ENCODE measurements at regions not wholly inside any gene's neighbourhood (a gene's known extent, or its start where the extent isn't known, plus 50 kb on each side); places are given as distances from the start of the nearest gene placed in this dataset.

DNA sequence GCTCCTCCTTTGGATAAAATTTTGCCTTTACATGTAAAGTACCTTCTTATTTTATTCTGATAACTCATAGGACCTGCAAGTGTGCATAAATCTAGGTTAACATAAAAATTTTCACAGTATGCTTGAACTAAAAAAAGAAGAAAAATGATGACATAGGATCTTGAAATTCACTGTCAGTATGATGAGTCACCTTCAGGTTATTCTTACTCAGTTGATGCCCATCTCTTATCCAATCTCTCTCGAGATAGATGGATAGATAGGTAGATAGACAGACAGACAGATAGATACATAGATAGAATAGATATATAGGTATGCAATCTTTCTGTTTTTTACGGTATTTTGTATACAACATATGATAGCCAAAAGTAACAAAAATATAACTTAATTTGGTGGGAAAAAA, 485.5 kb downstream of the NAF1 start:
- no peaks in the 10 kb centered on the region for H3K27me3 ChIP-seq (ENCODE audit: insufficient read depth, low read depth)
- H3K9ac ChIP-seq = no peak overlapping the region
- no peak overlapping the region for H2AFZ ChIP-seq (ENCODE audit: low read depth)
- TF ChIP-seq, protein P1, sequence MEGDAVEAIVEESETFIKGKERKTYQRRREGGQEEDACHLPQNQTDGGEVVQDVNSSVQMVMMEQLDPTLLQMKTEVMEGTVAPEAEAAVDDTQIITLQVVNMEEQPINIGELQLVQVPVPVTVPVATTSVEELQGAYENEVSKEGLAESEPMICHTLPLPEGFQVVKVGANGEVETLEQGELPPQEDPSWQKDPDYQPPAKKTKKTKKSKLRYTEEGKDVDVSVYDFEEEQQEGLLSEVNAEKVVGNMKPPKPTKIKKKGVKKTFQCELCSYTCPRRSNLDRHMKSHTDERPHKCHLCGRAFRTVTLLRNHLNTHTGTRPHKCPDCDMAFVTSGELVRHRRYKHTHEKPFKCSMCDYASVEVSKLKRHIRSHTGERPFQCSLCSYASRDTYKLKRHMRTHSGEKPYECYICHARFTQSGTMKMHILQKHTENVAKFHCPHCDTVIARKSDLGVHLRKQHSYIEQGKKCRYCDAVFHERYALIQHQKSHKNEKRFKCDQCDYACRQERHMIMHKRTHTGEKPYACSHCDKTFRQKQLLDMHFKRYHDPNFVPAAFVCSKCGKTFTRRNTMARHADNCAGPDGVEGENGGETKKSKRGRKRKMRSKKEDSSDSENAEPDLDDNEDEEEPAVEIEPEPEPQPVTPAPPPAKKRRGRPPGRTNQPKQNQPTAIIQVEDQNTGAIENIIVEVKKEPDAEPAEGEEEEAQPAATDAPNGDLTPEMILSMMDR (conservative IDR thresholded peaks at IDR 0.05; ENCODE audit: low read depth, low read length) = no peak
- H3K36me3 ChIP-seq (ENCODE audit: insufficient read depth) = no peaks in the 10 kb centered on the region
- no peaks in the 10 kb centered on the region for H4K20me1 ChIP-seq (ENCODE audit: insufficient read depth)
- no peaks in the 10 kb centered on the region for H3K4me1 ChIP-seq (ENCODE audit: low read depth, poor library complexity, severe bottlenecking)
- H3K4me2 ChIP-seq = no peak overlapping the region
- H3K27ac ChIP-seq = no peak overlapping the region
- H3K79me2 ChIP-seq (ENCODE audit: insufficient read depth, low read depth) = no peaks in the 10 kb centered on the region
- no peak overlapping the region for H3K4me3 ChIP-seq (IDR thresholded peaks at IDR 0.05; ENCODE audit: insufficient read depth, low read depth, low read length)

DNA sequence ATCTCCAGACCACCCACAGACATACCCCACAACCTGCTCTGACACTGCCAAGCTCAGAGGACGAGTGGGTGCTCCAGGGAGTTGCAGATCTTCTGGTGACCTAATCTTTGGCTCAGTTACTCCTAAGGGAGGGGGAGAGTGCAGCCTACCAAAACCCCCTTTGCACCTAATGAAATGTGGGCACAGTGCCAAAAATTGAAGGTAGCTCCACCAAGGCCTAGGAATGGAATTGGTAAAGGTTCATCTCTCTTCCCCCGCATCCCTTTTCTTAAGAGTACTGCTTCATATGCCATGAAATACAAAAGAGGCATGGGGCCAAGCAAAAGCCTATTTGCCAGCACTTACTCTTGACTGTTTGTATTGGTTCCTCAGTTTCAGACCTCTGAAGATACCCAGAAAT, 491.0 kb downstream of the NAF1 start:
- Histone ChIP-seq H3K4me2 (no peak overlapping the region), H2AFZ (ENCODE audit: low read depth) (no peak overlapping the region), H3K9ac (no peak overlapping the region), H3K36me3 (ENCODE audit: insufficient read depth) (no peaks in the 10 kb centered on the region), H3K4me1 (ENCODE audit: low read depth, poor library complexity, severe bottlenecking) (no peaks in the 10 kb centered on the region), H3K27ac (no peak overlapping the region), H3K27me3 (ENCODE audit: insufficient read depth, low read depth) (no peaks in the 10 kb centered on the region), H3K4me3 (IDR thresholded peaks at IDR 0.05; ENCODE audit: insufficient read depth, low read depth, low read length) (no peak overlapping the region), H4K20me1 (ENCODE audit: insufficient read depth) (no peaks in the 10 kb centered on the region), H3K79me2 (ENCODE audit: insufficient read depth, low read depth) (no peaks in the 10 kb centered on the region)
- TF ChIP-seq, protein P1 (conservative IDR thresholded peaks at IDR 0.05; ENCODE audit: low read depth, low read length) = no peak

DNA sequence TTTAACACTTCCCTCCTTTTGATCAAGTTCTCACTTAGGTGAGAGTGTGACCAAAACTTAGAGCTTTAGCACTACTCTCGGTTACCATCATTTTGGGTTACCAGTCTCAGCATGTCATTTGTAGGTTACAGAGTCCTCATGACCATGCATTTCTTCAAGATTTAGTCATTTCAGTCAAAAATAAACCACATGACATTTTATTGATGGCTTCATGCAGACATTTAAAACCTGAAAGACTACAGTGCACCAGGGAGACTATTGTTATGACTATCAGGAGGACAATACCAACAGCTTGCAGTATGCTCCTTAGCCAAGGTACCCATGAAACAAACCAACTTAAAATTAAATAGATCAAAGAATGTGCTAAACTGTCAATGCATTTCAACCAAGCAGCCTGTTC, 498.1 kb upstream of the FSTL5 start:
- no peak overlapping the region for H3K4me3 ChIP-seq (IDR thresholded peaks at IDR 0.05; ENCODE audit: insufficient read depth, low read depth, low read length)
- no peaks in the 10 kb centered on the region for H3K27me3 ChIP-seq (ENCODE audit: insufficient read depth, low read depth)
- H3K36me3 ChIP-seq (ENCODE audit: insufficient read depth) = no peaks in the 10 kb centered on the region
- TF ChIP-seq, protein P1 (conservative IDR thresholded peaks at IDR 0.05; ENCODE audit: low read depth, low read length) = no peak
- H2AFZ ChIP-seq (ENCODE audit: low read depth) = no peak overlapping the region
- H4K20me1 ChIP-seq (ENCODE audit: insufficient read depth) = no peaks in the 10 kb centered on the region
- no peak overlapping the region for H3K4me2 ChIP-seq
- no peak overlapping the region for H3K27ac ChIP-seq
- H3K79me2 ChIP-seq (ENCODE audit: insufficient read depth, low read depth) = no peaks in the 10 kb centered on the region
- no peak overlapping the region for H3K9ac ChIP-seq
- no peaks in the 10 kb centered on the region for H3K4me1 ChIP-seq (ENCODE audit: low read depth, poor library complexity, severe bottlenecking)

DNA sequence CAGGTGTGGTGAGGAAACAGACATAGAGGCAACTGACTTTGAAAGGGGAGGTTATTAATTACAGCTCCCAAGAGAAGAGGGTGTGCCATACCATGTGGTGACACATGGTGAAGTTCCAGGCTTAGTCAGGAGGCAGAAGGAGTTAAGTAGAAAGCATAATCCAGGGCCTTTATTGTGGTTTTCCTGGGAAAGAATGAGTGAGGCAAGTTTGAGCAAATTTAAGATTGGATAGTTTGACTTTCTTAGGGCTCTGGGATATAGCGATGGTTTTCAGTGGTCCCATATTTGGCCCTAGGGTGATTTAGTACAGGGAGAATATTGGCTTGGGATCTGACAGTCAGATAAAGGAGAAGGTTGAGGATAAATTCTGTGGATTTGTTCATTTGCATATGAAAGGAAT, 495.9 kb upstream of the FSTL5 start:
- Histone ChIP-seq H3K27ac (no peak overlapping the region), H3K27me3 (ENCODE audit: insufficient read depth, low read depth) (no peaks in the 10 kb centered on the region), H2AFZ (ENCODE audit: low read depth) (no peak overlapping the region), H3K79me2 (ENCODE audit: insufficient read depth, low read depth) (no peaks in the 10 kb centered on the region), H3K4me1 (ENCODE audit: low read depth, poor library complexity, severe bottlenecking) (no peaks in the 10 kb centered on the region), H4K20me1 (ENCODE audit: insufficient read depth) (no peaks in the 10 kb centered on the region), H3K4me3 (IDR thresholded peaks at IDR 0.05; ENCODE audit: insufficient read depth, low read depth, low read length) (no peak overlapping the region), H3K9ac (no peak overlapping the region), H3K36me3 (ENCODE audit: insufficient read depth) (no peaks in the 10 kb centered on the region), H3K4me2 (no peak overlapping the region)
- TF ChIP-seq, protein P1 (conservative IDR thresholded peaks at IDR 0.05; ENCODE audit: low read depth, low read length) = no peak

DNA sequence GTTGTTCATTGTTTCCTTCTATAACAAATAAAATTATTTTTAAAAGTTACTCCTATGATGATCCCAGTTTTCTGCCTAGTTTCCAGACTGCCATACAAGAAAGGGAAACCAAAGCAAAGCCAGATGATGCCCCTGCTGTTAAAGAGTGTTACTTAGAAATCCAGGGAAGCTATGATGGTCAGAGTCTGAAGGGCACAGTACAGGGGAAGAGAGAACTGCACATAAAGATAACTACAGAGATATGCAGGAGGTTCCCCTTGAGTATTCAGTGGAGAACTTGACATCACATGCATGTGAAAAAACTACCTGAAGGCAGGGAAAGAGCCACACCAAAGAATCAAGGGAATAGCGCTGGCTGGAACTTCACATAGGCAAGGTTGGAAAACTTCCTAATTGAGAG, 494.2 kb upstream of the FSTL5 start:
- Histone ChIP-seq H3K4me3 (IDR thresholded peaks at IDR 0.05; ENCODE audit: insufficient read depth, low read depth, low read length) (no peak overlapping the region), H3K9ac (no peak overlapping the region), H3K36me3 (ENCODE audit: insufficient read depth) (no peaks in the 10 kb centered on the region), H3K4me2 (no peak overlapping the region), H2AFZ (ENCODE audit: low read depth) (no peak overlapping the region), H3K79me2 (ENCODE audit: insufficient read depth, low read depth) (no peaks in the 10 kb centered on the region), H4K20me1 (ENCODE audit: insufficient read depth) (no peaks in the 10 kb centered on the region), H3K27ac (no peak overlapping the region), H3K4me1 (ENCODE audit: low read depth, poor library complexity, severe bottlenecking) (no peaks in the 10 kb centered on the region), H3K27me3 (ENCODE audit: insufficient read depth, low read depth) (no peaks in the 10 kb centered on the region)
- TF ChIP-seq, protein P1 (conservative IDR thresholded peaks at IDR 0.05; ENCODE audit: low read depth, low read length) = no peak
